CD4-positive, alpha-beta memory T cell (primary cell): ENCODE measurements at regions not wholly inside any gene's neighbourhood (a gene's known extent, or its start where the extent isn't known, plus 50 kb on each side); places are given as distances from the start of the nearest gene placed in this dataset.

ENCODE experiments used
- CTCF ChIA-PET: fragments of 350-600 bp; sonication (Branson Sonifier 250); formaldehyde crosslinking; loops from one replicate; lab custom pipeline; 2021; ENCODE audit warnings: inconsistent platforms; ENCODE audit not compliant: partially characterized antibody; lab: Charles Lee
- POLR2A ChIA-PET: fragments of 350-600 bp; sonication (Branson Sonifier 250); formaldehyde crosslinking; loops from one replicate; lab custom pipeline; 2021; ENCODE audit not compliant: partially characterized antibody; lab: Charles Lee
- DNase-seq, 5 donors: peaks; one replicate each; pipeline versions ENCODE4 v3.0.0 to v3.0.0-alpha.2; 2020 to 2022; ENCODE audit warnings: mixed read lengths in 1 of 5
- H3K27ac ChIP-seq: one replicate; pipeline ENCODE4 v1.7.0; 2013; ENCODE audit warnings: low read depth, low read length
- H3K27me3 ChIP-seq: 2 replicates; pipeline ENCODE4 v1.7.0; 2013; ENCODE audit warnings: mild to moderate bottlenecking, low read length, moderate library complexity; ENCODE audit not compliant: insufficient read depth
- H3K36me3 ChIP-seq: 2 replicates; pipeline ENCODE4 v1.7.0; 2013; ENCODE audit warnings: mild to moderate bottlenecking, low read length, moderate library complexity; ENCODE audit not compliant: insufficient read depth
- H3K4me1 ChIP-seq: 2 replicates; pipeline ENCODE4 v1.7.0; 2013; ENCODE audit warnings: mild to moderate bottlenecking, low read length, moderate library complexity; ENCODE audit not compliant: insufficient read depth
- H3K4me3 ChIP-seq, 2 donors: one replicate each; pipeline ENCODE4 v1.7.0; 2013; ENCODE audit warnings: low read length in 2 of 2, mild to moderate bottlenecking in 1 of 2
- H3K9me3 ChIP-seq, 2 donors: one replicate each; pipeline ENCODE4 v1.7.0; 2013; ENCODE audit warnings: low read length in 2 of 2, control low read depth in 1 of 2; ENCODE audit not compliant: control insufficient read depth in 1 of 2
- H3K27ac Mint-ChIP-seq, 7 donors: one replicate each; pipeline ENCODE4 v1.8.0; 2020 to 2021; ENCODE audit warnings: mixed read lengths in 7 of 7, mild to moderate bottlenecking in 6 of 7, inconsistent platforms in 3 of 7, moderate library complexity in 3 of 7
- H3K27me3 Mint-ChIP-seq, 2 donors: one replicate each; pipeline ENCODE4 v1.8.0; 2020 to 2021; ENCODE audit warnings: mixed read lengths in 2 of 2
- H3K36me3 Mint-ChIP-seq, 2 donors: one replicate each; pipeline ENCODE4 v1.8.0; 2020 to 2021; ENCODE audit warnings: mixed read lengths in 2 of 2, inconsistent platforms in 1 of 2, mild to moderate bottlenecking in 1 of 2
- H3K4me1 Mint-ChIP-seq, 4 donors: one replicate each; pipeline ENCODE4 v1.8.0; 2020 to 2021; ENCODE audit warnings: mixed read lengths in 4 of 4, mild to moderate bottlenecking in 1 of 4
- H3K4me3 Mint-ChIP-seq, 8 donors: one replicate each; pipeline ENCODE4 v1.8.0; 2020 to 2021; ENCODE audit warnings: mixed read lengths in 8 of 8, mild to moderate bottlenecking in 7 of 8, moderate library complexity in 6 of 8, inconsistent platforms in 3 of 8
- H3K9me3 Mint-ChIP-seq, 8 donors: one replicate each; pipeline ENCODE4 v1.8.0; 2020 to 2021; ENCODE audit warnings: mixed read lengths in 8 of 8, mild to moderate bottlenecking in 5 of 8, inconsistent platforms in 3 of 8, moderate library complexity in 1 of 8
- intact Hi-C: fragments of 100-400 bp; cut with micrococcal nuclease; formaldehyde crosslinking; loops from one replicate; pipeline ENCODE4 v1.15.1; 2023

DNA sequence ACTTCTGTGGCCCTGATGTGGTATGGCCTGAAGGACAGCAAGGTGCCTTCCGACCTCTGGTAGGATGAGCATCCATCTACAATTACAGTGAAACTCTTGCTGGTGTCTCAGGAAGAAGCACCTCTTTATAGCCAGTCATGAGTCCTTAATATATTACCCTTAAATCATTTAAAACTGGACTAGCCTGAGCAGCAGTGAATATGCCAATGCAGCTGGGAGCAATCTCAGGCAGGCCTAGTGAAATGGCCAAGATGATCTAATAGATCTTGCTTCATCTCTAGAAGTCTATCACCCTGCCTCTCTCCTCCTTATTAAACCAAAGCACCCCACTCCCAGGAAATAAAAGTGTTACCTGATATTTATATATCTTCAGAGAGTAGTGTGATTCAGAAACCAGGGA, 66.7 kb upstream of the SORCS3 start:
- no peaks in the 10 kb centered on the region for H3K4me1 ChIP-seq
- H3K4me3 ChIP-seq = no peak overlapping the region
- H3K4me1 Mint-ChIP-seq = no peaks in the 10 kb centered on the region
- peaks cover 17 to 21% of the 10 kb centered on the region in 2 donors for H3K27me3 Mint-ChIP-seq
- DNase-seq = no peak
- intact Hi-C loops = no loop called here
- H3K36me3 ChIP-seq = no peaks in the 10 kb centered on the region
- H3K9me3 Mint-ChIP-seq = peaks cover 4 to 33% (median 22%) of the 10 kb centered on the region in 8 donors
- no peak overlapping the region for H3K4me3 Mint-ChIP-seq
- peaks cover 2 to 10% of the 10 kb centered on the region in 2 donors for H3K36me3 Mint-ChIP-seq
- H3K27ac Mint-ChIP-seq = no peak overlapping the region
- H3K9me3 ChIP-seq = no peaks in the 10 kb centered on the region
- ChIA-PET POLR2A (no interaction called here), CTCF (no interaction called here)
- H3K27me3 ChIP-seq = no peaks in the 10 kb centered on the region
- no peak overlapping the region for H3K27ac ChIP-seq

DNA sequence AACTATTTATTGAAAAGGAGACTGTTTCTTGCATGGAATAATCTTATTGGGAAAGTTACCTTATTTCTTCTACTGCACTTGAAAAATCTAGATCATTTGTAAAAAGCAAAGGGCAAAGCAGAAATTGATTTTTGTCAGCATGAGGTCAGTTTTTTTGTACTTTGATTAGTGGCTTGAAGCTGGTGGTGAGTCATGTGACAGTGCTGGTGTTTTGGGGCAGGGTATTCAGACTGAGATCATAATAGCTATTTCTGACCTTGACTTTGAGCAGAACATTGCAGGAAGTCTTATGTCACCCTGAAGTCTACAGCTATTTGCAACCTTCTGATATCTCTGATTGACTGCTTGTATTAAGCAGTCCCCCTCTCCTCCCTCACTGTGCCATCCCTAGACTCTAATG, 66.3 kb upstream of the SORCS3 start:
- H3K27ac Mint-ChIP-seq = no peak overlapping the region
- intact Hi-C loops = no loop called here
- peaks cover under 1 to 29% (median 18%) of the 10 kb centered on the region in 8 donors for H3K9me3 Mint-ChIP-seq
- H3K9me3 ChIP-seq = no peaks in the 10 kb centered on the region
- H3K4me3 Mint-ChIP-seq = no peak overlapping the region
- CTCF ChIA-PET = no interaction called here
- DNase-seq = no peak
- H3K27me3 ChIP-seq = no peaks in the 10 kb centered on the region
- peaks cover 17 to 18% of the 10 kb centered on the region in 2 donors for H3K27me3 Mint-ChIP-seq
- H3K27ac ChIP-seq = no peak overlapping the region
- H3K4me1 ChIP-seq = no peaks in the 10 kb centered on the region
- no peaks in the 10 kb centered on the region for H3K4me1 Mint-ChIP-seq
- no peaks in the 10 kb centered on the region for H3K36me3 ChIP-seq
- peaks cover 2 to 10% of the 10 kb centered on the region in 2 donors for H3K36me3 Mint-ChIP-seq
- H3K4me3 ChIP-seq = no peak overlapping the region
- POLR2A ChIA-PET = no interaction called here

- Histone ChIP-seq H3K9me3 (no peaks in the 10 kb centered on the region), H3K4me1 (no peaks in the 10 kb centered on the region), H3K27ac (no peak overlapping the region), H3K4me3 (no peak overlapping the region), H3K27me3 (no peaks in the 10 kb centered on the region), H3K36me3 (no peaks in the 10 kb centered on the region)
- peaks cover 0 to 1% of the 10 kb centered on the region in 2 donors for H3K36me3 Mint-ChIP-seq
- ChIA-PET POLR2A (no interaction called here), CTCF (no interaction called here)
- no peak overlapping the region for H3K4me3 Mint-ChIP-seq
- H3K27ac Mint-ChIP-seq = no peak overlapping the region
- intact Hi-C loops = no loop called here
- peaks cover 0 to 11% (median 2%) of the 10 kb centered on the region in 8 donors for H3K9me3 Mint-ChIP-seq
- peaks cover 19 to 29% of the 10 kb centered on the region in 2 donors for H3K27me3 Mint-ChIP-seq
- H3K4me1 Mint-ChIP-seq = peaks cover 5 to 6% (median 6%) of the 10 kb centered on the region in 4 donors
- DNase-seq = no peak
Observed at GRCh38 chr10:104576611-104577010, 64.5 kb upstream of the SORCS3 start.

- H3K27ac Mint-ChIP-seq = no peak overlapping the region
- Histone ChIP-seq H3K9me3 (no peaks in the 10 kb centered on the region), H3K36me3 (no peaks in the 10 kb centered on the region), H3K27ac (no peak overlapping the region), H3K4me1 (no peaks in the 10 kb centered on the region), H3K4me3 (no peak overlapping the region), H3K27me3 (no peaks in the 10 kb centered on the region)
- POLR2A ChIA-PET = no interaction called here
- peaks cover 5 to 6% (median 6%) of the 10 kb centered on the region in 4 donors for H3K4me1 Mint-ChIP-seq
- H3K27me3 Mint-ChIP-seq = peaks cover 17 to 31% of the 10 kb centered on the region in 2 donors
- intact Hi-C loops = no loop called here
- CTCF ChIA-PET = no interaction called here
- no peak overlapping the region for H3K4me3 Mint-ChIP-seq
- DNase-seq = no peak
- no peaks in the 10 kb centered on the region for H3K36me3 Mint-ChIP-seq
- H3K9me3 Mint-ChIP-seq = peaks cover 0 to 8% (median 0%) of the 10 kb centered on the region in 8 donors
Observed at GRCh38 chr10:104577163-104577562, 63.9 kb upstream of the SORCS3 start.

DNA sequence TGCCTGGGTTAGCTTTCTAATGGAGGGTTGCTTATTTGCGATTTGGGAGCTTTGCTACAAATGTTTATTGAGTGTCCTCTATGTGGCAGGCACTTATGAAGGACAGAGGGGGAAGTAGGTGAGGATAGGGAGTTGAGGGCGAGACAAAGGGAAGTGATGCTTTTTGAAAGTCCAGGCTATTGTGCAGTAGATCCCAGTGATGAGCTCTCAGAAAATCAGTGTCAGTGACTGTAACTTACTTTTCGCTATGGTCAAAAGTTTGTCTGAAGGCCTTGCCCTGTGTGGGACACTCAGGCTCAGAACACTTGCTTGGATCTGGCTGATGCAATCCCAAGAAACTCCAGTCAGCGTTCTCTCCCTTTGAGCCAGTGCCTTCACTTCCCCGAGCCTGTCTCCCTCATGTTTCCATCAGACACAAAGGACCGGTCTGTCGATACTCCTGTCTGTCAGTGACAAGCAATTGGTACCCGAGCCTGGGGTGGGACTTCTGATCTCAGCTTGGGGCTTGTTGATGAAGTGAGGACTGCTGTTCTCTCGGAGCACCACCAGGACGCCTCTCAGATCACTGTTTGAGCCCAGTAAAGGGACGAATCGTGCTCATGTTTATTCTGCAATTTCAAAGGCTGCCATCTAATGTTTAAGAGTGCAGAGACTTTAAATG, 63.1 kb upstream of the SORCS3 start:
- Mint-ChIP-seq H3K9me3 (peaks cover 0 to 4% (median 0%) of the 10 kb centered on the region in 8 donors), H3K4me3 (no peak overlapping the region), H3K27ac (no peak overlapping the region), H3K27me3 (peaks cover 16 to 34% of the 10 kb centered on the region in 2 donors), H3K36me3 (no peaks in the 10 kb centered on the region), H3K4me1 (peaks cover 5 to 6% (median 6%) of the 10 kb centered on the region in 4 donors)
- intact Hi-C loops = no loop called here
- Histone ChIP-seq H3K27me3 (no peaks in the 10 kb centered on the region), H3K4me3 (no peak overlapping the region), H3K4me1 (no peaks in the 10 kb centered on the region), H3K9me3 (no peaks in the 10 kb centered on the region), H3K27ac (no peak overlapping the region), H3K36me3 (no peaks in the 10 kb centered on the region)
- POLR2A ChIA-PET = no interaction called here
- DNase-seq = no peak
- CTCF ChIA-PET = interaction anchor here (1.1 to 2.1 kb wide), 2 partner anchors 9 kb away, joined by 3 to 7 read pairs; no protein-coding TSS in a partner anchor

GRCh38 chr10:104578671-104579070, 62.4 kb upstream of the SORCS3 start:
- Mint-ChIP-seq H3K9me3 (peaks cover 0 to 4% (median 0%) of the 10 kb centered on the region in 8 donors), H3K27me3 (peaks cover 16 to 35% of the 10 kb centered on the region in 2 donors), H3K4me3 (no peak overlapping the region), H3K27ac (no peak overlapping the region), H3K4me1 (peaks cover 5 to 6% (median 6%) of the 10 kb centered on the region in 4 donors), H3K36me3 (no peaks in the 10 kb centered on the region)
- Histone ChIP-seq H3K27me3 (no peaks in the 10 kb centered on the region), H3K36me3 (no peaks in the 10 kb centered on the region), H3K27ac (no peak overlapping the region), H3K9me3 (no peaks in the 10 kb centered on the region), H3K4me3 (no peak overlapping the region), H3K4me1 (no peaks in the 10 kb centered on the region)
- intact Hi-C loops = no loop called here
- POLR2A ChIA-PET = no interaction called here
- DNase-seq = no peak
- CTCF ChIA-PET = interaction anchor here (1.1 to 2.1 kb wide), 4 partner anchors 9 to 19 kb away, joined by 3 to 7 read pairs (median 4); no protein-coding TSS in a partner anchor

DNA sequence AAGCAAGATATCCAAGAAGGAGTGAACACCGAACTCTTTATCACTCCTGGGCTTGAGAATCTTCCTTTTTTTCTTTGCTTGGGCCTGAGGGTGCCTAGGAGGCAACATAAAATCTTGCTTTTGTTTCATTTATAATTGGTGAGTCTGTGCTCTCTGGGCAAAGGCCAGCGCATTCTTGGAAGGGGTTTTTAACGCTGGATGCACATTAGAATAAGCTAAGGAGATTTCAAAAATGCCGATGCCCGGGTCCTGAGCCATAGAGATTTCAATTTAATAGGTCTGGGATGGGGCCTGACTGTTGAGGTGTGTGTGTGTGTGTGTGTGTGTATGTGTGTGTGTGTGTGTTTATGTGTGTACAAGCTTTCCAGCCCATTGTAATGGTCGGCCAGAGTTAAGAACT, 62.0 kb upstream of the SORCS3 start:
- Mint-ChIP-seq H3K4me1 (peaks cover 5 to 6% (median 6%) of the 10 kb centered on the region in 4 donors), H3K4me3 (no peak overlapping the region), H3K9me3 (no peaks in the 10 kb centered on the region), H3K36me3 (no peaks in the 10 kb centered on the region), H3K27me3 (peaks cover 16 to 34% of the 10 kb centered on the region in 2 donors), H3K27ac (no peak overlapping the region)
- intact Hi-C loops = no loop called here
- POLR2A ChIA-PET = no interaction called here
- CTCF ChIA-PET = interaction anchor here (1.1 to 2.1 kb wide), 6 partner anchors 8 to 49 kb away, joined by 3 to 7 read pairs (median 4); no protein-coding TSS in a partner anchor
- no peak for DNase-seq
- no peaks in the 10 kb centered on the region for H3K36me3 ChIP-seq
- no peak overlapping the region for H3K27ac ChIP-seq
- no peaks in the 10 kb centered on the region for H3K9me3 ChIP-seq
- H3K4me1 ChIP-seq = no peaks in the 10 kb centered on the region
- no peaks in the 10 kb centered on the region for H3K27me3 ChIP-seq
- no peak overlapping the region for H3K4me3 ChIP-seq
